ENCODE measurements at regions not wholly inside any gene's neighbourhood (a gene's known extent, or its start where the extent isn't known, plus 50 kb on each side); places are given as distances from the start of the nearest gene placed in this dataset.

- TF ChIP-seq, protein P1, sequence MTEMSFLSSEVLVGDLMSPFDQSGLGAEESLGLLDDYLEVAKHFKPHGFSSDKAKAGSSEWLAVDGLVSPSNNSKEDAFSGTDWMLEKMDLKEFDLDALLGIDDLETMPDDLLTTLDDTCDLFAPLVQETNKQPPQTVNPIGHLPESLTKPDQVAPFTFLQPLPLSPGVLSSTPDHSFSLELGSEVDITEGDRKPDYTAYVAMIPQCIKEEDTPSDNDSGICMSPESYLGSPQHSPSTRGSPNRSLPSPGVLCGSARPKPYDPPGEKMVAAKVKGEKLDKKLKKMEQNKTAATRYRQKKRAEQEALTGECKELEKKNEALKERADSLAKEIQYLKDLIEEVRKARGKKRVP (CRISPR knock-in tag; IDR thresholded peaks at IDR 0.05): 0 out of 4 replicates have a peak, but pooled peaks of 1 of the 2 experiments have one; percentile 39
- TF ChIP-seq, protein P2, sequence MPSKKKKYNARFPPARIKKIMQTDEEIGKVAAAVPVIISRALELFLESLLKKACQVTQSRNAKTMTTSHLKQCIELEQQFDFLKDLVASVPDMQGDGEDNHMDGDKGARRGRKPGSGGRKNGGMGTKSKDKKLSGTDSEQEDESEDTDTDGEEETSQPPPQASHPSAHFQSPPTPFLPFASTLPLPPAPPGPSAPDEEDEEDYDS (CRISPR knock-in tag; IDR thresholded peaks at IDR 0.05): peak; percentile 52; the same call in 1 of the 2 replicates
- TF ChIP-seq HHEX (CRISPR knock-in tag; IDR thresholded peaks at IDR 0.05) (peak; percentile 63; the same call in 1 of the 2 replicates), ZNF607 (CRISPR knock-in tag; IDR thresholded peaks at IDR 0.05; ENCODE audit: borderline replicate concordance) (no peak), RARA (CRISPR knock-in tag; IDR thresholded peaks at IDR 0.05) (peak; percentile 52; the same call in 1 of the 2 replicates), ZNF713 (CRISPR knock-in tag; IDR thresholded peaks at IDR 0.05) (no peak), SMAD1 (CRISPR knock-in tag; IDR thresholded peaks at IDR 0.05; ENCODE audit: borderline replicate concordance, low read depth) (no peak), ATF1 (CRISPR knock-in tag; IDR thresholded peaks at IDR 0.05) (peak; percentile 72), NR2F2 (IDR thresholded peaks at IDR 0.05; ENCODE audit: borderline replicate concordance, low read depth) (peak; percentile 56; the same call in 1 of the 2 replicates), ZNF335 (CRISPR knock-in tag; IDR thresholded peaks at IDR 0.05) (no peak), ZSCAN22 (CRISPR knock-in tag; IDR thresholded peaks at IDR 0.05) (no peak), RFX3 (CRISPR knock-in tag; IDR thresholded peaks at IDR 0.05) (0 out of 2 replicates have a peak, but pooled peaks have one; percentile 17), MIER2 (CRISPR knock-in tag; IDR thresholded peaks at IDR 0.05) (0 out of 2 replicates have a peak, but pooled peaks have one; percentile 31), ZNF547 (CRISPR knock-in tag; IDR thresholded peaks at IDR 0.05) (no peak), XBP1 (CRISPR knock-in tag; IDR thresholded peaks at IDR 0.05) (no peak), NR2F6 (IDR thresholded peaks at IDR 0.05) (peak; percentile 63), NR2F6 (CRISPR knock-in tag; IDR thresholded peaks at IDR 0.05) (peak; percentile 48; the same call in 1 of the 2 replicates), MBD4 (IDR thresholded peaks at IDR 0.05; ENCODE audit: borderline replicate concordance, low read length) (0 out of 2 replicates have a peak, but pooled peaks have one; percentile 48), TBX2 (CRISPR knock-in tag; IDR thresholded peaks at IDR 0.05; ENCODE audit: borderline replicate concordance) (peak; percentile 58; the same call in 1 of the 2 replicates), RORA (CRISPR knock-in tag; IDR thresholded peaks at IDR 0.05) (no peak; the same call in 1 of the 2 replicates), BHLHE40 (IDR thresholded peaks at IDR 0.05; ENCODE audit: low read length) (0 out of 2 replicates have a peak, but pooled peaks have one; percentile 33)
- TF ChIP-seq, protein P3, sequence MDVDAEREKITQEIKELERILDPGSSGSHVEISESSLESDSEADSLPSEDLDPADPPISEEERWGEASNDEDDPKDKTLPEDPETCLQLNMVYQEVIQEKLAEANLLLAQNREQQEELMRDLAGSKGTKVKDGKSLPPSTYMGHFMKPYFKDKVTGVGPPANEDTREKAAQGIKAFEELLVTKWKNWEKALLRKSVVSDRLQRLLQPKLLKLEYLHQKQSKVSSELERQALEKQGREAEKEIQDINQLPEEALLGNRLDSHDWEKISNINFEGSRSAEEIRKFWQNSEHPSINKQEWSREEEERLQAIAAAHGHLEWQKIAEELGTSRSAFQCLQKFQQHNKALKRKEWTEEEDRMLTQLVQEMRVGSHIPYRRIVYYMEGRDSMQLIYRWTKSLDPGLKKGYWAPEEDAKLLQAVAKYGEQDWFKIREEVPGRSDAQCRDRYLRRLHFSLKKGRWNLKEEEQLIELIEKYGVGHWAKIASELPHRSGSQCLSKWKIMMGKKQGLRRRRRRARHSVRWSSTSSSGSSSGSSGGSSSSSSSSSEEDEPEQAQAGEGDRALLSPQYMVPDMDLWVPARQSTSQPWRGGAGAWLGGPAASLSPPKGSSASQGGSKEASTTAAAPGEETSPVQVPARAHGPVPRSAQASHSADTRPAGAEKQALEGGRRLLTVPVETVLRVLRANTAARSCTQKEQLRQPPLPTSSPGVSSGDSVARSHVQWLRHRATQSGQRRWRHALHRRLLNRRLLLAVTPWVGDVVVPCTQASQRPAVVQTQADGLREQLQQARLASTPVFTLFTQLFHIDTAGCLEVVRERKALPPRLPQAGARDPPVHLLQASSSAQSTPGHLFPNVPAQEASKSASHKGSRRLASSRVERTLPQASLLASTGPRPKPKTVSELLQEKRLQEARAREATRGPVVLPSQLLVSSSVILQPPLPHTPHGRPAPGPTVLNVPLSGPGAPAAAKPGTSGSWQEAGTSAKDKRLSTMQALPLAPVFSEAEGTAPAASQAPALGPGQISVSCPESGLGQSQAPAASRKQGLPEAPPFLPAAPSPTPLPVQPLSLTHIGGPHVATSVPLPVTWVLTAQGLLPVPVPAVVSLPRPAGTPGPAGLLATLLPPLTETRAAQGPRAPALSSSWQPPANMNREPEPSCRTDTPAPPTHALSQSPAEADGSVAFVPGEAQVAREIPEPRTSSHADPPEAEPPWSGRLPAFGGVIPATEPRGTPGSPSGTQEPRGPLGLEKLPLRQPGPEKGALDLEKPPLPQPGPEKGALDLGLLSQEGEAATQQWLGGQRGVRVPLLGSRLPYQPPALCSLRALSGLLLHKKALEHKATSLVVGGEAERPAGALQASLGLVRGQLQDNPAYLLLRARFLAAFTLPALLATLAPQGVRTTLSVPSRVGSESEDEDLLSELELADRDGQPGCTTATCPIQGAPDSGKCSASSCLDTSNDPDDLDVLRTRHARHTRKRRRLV (CRISPR knock-in tag; IDR thresholded peaks at IDR 0.05): no peak
- TF ChIP-seq, protein P4, sequence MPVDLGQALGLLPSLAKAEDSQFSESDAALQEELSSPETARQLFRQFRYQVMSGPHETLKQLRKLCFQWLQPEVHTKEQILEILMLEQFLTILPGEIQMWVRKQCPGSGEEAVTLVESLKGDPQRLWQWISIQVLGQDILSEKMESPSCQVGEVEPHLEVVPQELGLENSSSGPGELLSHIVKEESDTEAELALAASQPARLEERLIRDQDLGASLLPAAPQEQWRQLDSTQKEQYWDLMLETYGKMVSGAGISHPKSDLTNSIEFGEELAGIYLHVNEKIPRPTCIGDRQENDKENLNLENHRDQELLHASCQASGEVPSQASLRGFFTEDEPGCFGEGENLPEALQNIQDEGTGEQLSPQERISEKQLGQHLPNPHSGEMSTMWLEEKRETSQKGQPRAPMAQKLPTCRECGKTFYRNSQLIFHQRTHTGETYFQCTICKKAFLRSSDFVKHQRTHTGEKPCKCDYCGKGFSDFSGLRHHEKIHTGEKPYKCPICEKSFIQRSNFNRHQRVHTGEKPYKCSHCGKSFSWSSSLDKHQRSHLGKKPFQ (CRISPR knock-in tag; IDR thresholded peaks at IDR 0.05; ENCODE audit: insufficient replicate concordance): no peak
- TF ChIP-seq, protein P5, sequence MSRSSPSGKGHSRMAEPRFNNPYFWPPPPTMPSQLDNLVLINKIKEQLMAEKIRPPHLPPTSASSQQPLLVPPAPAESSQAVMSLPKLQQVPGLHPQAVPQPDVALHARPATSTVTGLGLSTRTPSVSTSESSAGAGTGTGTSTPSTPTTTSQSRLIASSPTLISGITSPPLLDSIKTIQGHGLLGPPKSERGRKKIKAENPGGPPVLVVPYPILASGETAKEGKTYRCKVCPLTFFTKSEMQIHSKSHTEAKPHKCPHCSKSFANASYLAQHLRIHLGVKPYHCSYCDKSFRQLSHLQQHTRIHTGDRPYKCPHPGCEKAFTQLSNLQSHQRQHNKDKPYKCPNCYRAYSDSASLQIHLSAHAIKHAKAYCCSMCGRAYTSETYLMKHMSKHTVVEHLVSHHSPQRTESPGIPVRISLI (CRISPR knock-in tag; IDR thresholded peaks at IDR 0.05; ENCODE audit: borderline replicate concordance): peak; percentile 96
Measured at GRCh38 chr6:146985111-146985510, 219.1 kb upstream of the STXBP5 start (continued).
